IPS-18a (cell line): ENCODE measurements at regions not wholly inside any gene's neighbourhood (a gene's known extent, or its start where the extent isn't known, plus 50 kb on each side); places are given as distances from the start of the nearest gene placed in this dataset.

Experiments used
- H3K27ac ChIP-seq: one replicate; pipeline ENCODE4 v1.5.1; 2013; ENCODE audit warnings: low read length
- H3K27me3 ChIP-seq: one replicate; pipeline ENCODE4 v1.6.1; 2013; ENCODE audit warnings: mild to moderate bottlenecking, low read length; ENCODE audit not compliant: control insufficient read depth, insufficient read depth
- H3K36me3 ChIP-seq: one replicate; pipeline ENCODE4 v1.6.1; 2013; ENCODE audit warnings: low read depth, low read length; ENCODE audit not compliant: control insufficient read depth
- H3K4me1 ChIP-seq: one replicate; pipeline ENCODE4 v1.6.1; 2013; ENCODE audit warnings: low read depth, low read length; ENCODE audit not compliant: control insufficient read depth
- H3K4me3 ChIP-seq: one replicate; pipeline ENCODE4 v1.5.1; 2013; ENCODE audit warnings: low read length
- H3K9ac ChIP-seq: one replicate; pipeline ENCODE4 v1.6.1; 2013; ENCODE audit warnings: mild to moderate bottlenecking, low read length, moderate library complexity
- H3K9me3 ChIP-seq: one replicate; pipeline ENCODE4 v1.6.1; 2013; ENCODE audit warnings: low read depth, low read length; ENCODE audit not compliant: control insufficient read depth

- no peak overlapping the region for H3K9ac ChIP-seq
- H3K36me3 ChIP-seq = peaks cover 9% of the 10 kb centered on the region
- H3K4me1 ChIP-seq = peaks cover 3% of the 10 kb centered on the region
- no peaks in the 10 kb centered on the region for H3K27me3 ChIP-seq
- no peak overlapping the region for H3K27ac ChIP-seq
- H3K4me3 ChIP-seq = no peak overlapping the region
- H3K9me3 ChIP-seq = no peaks in the 10 kb centered on the region
Measured at GRCh38 chrX:115949900-115950822, 220.4 kb upstream of the AGTR2 start.

- Histone ChIP-seq H3K36me3 (peaks cover 9% of the 10 kb centered on the region), H3K9ac (no peak overlapping the region), H3K4me3 (no peak overlapping the region), H3K27ac (no peak overlapping the region), H3K27me3 (no peaks in the 10 kb centered on the region), H3K4me1 (peaks cover 3% of the 10 kb centered on the region), H3K9me3 (no peaks in the 10 kb centered on the region)
Measured at GRCh38 chrX:115952417-115953092, 218.0 kb upstream of the AGTR2 start.

GRCh38 chrX:115957862-115958490 lies 212.6 kb upstream of the AGTR2 start:
- Histone ChIP-seq H3K27ac (no peak overlapping the region), H3K9ac (no peak overlapping the region), H3K4me3 (no peak overlapping the region), H3K27me3 (no peaks in the 10 kb centered on the region), H3K36me3 (no peaks in the 10 kb centered on the region), H3K9me3 (no peaks in the 10 kb centered on the region), H3K4me1 (peaks cover 13% of the 10 kb centered on the region)

- Histone ChIP-seq H3K4me3 (no peak overlapping the region), H3K27me3 (no peaks in the 10 kb centered on the region)
Measured at GRCh38 chrX:115958687-115959359, 211.7 kb upstream of the AGTR2 start.

GRCh38 chrX:115960440-115961084 lies 210.0 kb upstream of the AGTR2 start:
- no peaks in the 10 kb centered on the region for H3K36me3 ChIP-seq
- no peaks in the 10 kb centered on the region for H3K27me3 ChIP-seq
- no peak overlapping the region for H3K4me3 ChIP-seq
- no peak overlapping the region for H3K27ac ChIP-seq
- H3K9ac ChIP-seq = no peak overlapping the region
- H3K9me3 ChIP-seq = no peaks in the 10 kb centered on the region
- peaks cover 13% of the 10 kb centered on the region for H3K4me1 ChIP-seq

More at GRCh38 chrX:115958687-115959359, 211.7 kb upstream of the AGTR2 start:
- Histone ChIP-seq H3K9me3 (no peaks in the 10 kb centered on the region), H3K9ac (no peak overlapping the region), H3K36me3 (no peaks in the 10 kb centered on the region), H3K4me1 (peaks cover 13% of the 10 kb centered on the region), H3K27ac (no peak overlapping the region)

GRCh38 chrX:115966920-115967319 lies 203.6 kb upstream of the AGTR2 start:
- peak overlapping the region; percentile 99 for H3K4me3 ChIP-seq

GRCh38 chrX:115968436-115969252 lies 201.9 kb upstream of the AGTR2 start:
- Histone ChIP-seq H3K9ac (peak overlapping the region; percentile 98), H3K36me3 (no peaks in the 10 kb centered on the region), H3K4me3 (peak overlapping the region; percentile 99), H3K9me3 (no peaks in the 10 kb centered on the region), H3K4me1 (peaks cover 26% of the 10 kb centered on the region), H3K27me3 (no peaks in the 10 kb centered on the region), H3K27ac (peak overlapping the region; percentile 92)

More at GRCh38 chrX:115966920-115967319, 203.6 kb upstream of the AGTR2 start:
- Histone ChIP-seq H3K27ac (no peak overlapping the region), H3K27me3 (no peaks in the 10 kb centered on the region), H3K36me3 (no peaks in the 10 kb centered on the region), H3K9ac (peak overlapping the region; percentile 98), H3K9me3 (no peaks in the 10 kb centered on the region), H3K4me1 (peaks cover 19% of the 10 kb centered on the region)

GRCh38 chrX:115970718-115971117 lies 199.8 kb upstream of the AGTR2 start:
- peaks cover 26% of the 10 kb centered on the region for H3K4me1 ChIP-seq
- no peak overlapping the region for H3K27ac ChIP-seq
- H3K4me3 ChIP-seq = no peak overlapping the region
- no peaks in the 10 kb centered on the region for H3K27me3 ChIP-seq
- no peaks in the 10 kb centered on the region for H3K36me3 ChIP-seq
- H3K9ac ChIP-seq = no peak overlapping the region
- no peaks in the 10 kb centered on the region for H3K9me3 ChIP-seq

GRCh38 chrX:115972717-115973116 lies 197.8 kb upstream of the AGTR2 start:
- H3K27me3 ChIP-seq = no peaks in the 10 kb centered on the region
- H3K27ac ChIP-seq = no peak overlapping the region
- H3K4me1 ChIP-seq = peaks cover 22% of the 10 kb centered on the region
- no peaks in the 10 kb centered on the region for H3K36me3 ChIP-seq
- no peak overlapping the region for H3K4me3 ChIP-seq
- no peaks in the 10 kb centered on the region for H3K9me3 ChIP-seq
- no peak overlapping the region for H3K9ac ChIP-seq

- Histone ChIP-seq H3K4me3 (no peak overlapping the region), H3K4me1 (peaks cover 6% of the 10 kb centered on the region), H3K36me3 (no peaks in the 10 kb centered on the region), H3K9me3 (no peaks in the 10 kb centered on the region), H3K27ac (no peak overlapping the region), H3K27me3 (no peaks in the 10 kb centered on the region), H3K9ac (no peak overlapping the region)
Measured at GRCh38 chrX:115978068-115978467, 192.5 kb upstream of the AGTR2 start.
